HG02610 (cell line): ENCODE measurements at regions not wholly inside any gene's neighbourhood (a gene's known extent, or its start where the extent isn't known, plus 50 kb on each side); places are given as distances from the start of the nearest gene placed in this dataset.
A peak's percentile ranks its signal among the peaks of the same experiment; 100 is the strongest.
"Not testable (repeated sequence)": the region's sequence is repeated elsewhere in the genome, so short reads cannot be mapped to it uniquely, and the experiment has no call there.

Source experiments
- ATAC-seq: cut with Tn5 transposase; IDR thresholded peaks from one replicate; pipeline ENCODE4 v1.9.1; 2021; ENCODE audit warnings: mild to moderate bottlenecking, moderate library complexity; ENCODE audit not compliant: unreplicated experiment

DNA sequence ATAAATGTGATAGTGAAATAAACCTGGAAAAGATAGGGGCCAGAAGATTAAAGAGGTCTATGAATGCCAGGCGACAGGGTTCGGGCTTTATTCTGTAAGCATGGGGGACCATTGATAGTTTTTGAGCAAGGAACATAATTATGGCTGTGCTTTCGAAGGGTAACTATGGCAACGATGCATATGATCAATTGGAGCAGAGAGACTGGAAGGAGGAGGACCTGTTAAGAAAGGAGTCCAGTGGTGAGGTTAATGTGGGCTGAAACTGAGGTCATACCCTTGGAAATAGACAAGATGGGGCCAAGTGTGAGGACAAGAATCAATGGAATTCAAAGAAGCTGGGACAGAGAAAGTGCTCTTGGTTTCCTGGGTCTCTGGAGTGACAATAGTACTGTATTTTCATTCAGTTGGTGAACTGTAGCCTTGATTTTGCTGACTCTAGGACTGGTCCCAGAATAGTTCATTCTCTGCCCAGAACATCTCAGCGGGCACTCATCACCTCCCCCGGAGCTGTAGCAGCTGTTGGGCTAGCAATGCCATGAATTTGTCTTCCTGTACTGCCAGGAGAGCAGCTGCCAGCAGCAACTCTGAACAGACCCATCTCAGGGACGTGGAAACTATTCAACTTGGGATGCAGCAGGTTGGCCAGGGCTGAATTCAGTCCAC, 108.4 kb downstream of the SRGAP2 start:
- not testable (repeated sequence) for ATAC-seq

DNA sequence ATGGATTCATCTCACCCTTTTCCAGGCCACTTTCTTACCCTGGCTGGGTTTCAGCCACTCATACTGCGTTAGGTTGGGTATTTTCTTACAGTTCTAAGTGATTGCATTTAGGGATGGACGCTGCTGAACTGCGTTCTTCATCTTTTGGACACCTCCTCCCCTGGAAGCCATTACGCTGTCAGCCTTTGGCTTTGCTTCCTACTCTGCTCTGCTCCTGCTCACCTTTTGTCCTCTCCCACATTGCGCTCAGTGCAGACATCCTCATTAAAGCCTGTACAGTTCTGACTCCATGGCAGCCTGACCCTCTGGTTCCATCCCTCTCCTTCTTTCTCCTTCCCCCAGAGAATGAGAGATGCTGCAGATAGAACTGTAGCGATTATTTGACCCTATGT, 108.9 kb downstream of the SRGAP2 start:
- ATAC-seq, result not testable (repeated sequence)

- not testable (repeated sequence) for ATAC-seq
Observed at GRCh38 chr1:206314951-206315636, 111.8 kb downstream of the SRGAP2 start.

GRCh38 chr1:206316901-206317300, 113.6 kb downstream of the SRGAP2 start:
- not testable (repeated sequence) for ATAC-seq

GRCh38 chr1:206317878-206318514, 114.7 kb downstream of the SRGAP2 start:
- not testable (repeated sequence) for ATAC-seq

DNA sequence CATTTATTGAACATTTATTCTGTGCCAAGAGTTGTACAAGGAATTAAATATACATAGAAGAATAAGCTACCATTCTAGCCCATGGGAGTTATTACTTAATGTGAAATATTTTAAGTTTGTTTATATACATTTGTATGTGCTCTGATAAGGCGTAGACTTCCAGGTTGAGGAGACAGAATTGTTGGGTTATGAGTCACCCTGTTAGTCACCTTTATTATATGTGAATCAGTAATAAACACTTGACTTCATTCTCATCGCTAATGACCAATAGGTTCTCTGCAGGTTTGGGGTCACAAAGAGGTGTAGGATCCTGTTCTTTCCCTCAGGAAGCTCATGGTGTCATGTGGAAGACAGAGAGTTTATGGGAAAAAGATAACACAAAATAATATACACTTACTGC, 116.9 kb downstream of the SRGAP2 start:
- not testable (repeated sequence) for ATAC-seq

DNA sequence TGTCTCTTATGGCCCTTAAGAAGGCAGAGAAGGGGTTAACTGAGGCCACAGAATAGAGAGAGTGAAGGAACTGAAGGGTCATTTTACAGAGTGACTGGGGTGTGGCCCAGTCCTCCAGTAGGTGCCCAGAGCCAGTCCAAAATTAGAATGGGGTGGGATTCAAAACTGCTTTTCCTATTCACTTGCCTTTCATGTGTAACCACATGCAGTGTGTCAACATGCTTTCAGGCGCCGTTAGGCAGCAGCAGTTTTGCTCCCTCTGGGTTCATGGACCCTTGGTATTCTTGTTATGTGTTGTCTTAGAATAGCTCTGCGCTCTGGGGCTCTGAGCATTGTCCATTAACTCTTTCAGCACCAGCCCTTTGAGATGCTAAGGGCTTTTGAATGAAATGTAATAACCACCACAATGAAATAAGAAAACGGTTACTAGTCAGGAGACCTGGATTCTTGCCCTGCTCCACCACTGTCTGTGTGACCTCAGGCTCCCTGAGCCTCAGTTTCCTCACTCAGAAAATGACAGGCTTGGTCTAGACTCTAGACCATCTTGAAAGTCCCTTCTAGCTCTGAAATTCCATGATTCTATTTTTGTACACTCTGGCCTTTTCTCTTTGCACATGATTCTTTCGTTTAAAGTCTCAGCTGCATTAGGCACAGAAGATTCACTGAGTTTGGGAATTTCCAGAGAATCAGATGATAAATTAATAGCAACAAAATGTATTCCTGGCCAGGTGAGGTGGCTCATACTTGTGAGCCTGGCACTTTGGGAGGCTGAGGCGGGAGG, 123.0 kb downstream of the SRGAP2 start:
- not testable (repeated sequence) for ATAC-seq

GRCh38 chr1:206331597-206331996, 128.3 kb downstream of the SRGAP2 start:
- ATAC-seq, result not testable (repeated sequence)

DNA sequence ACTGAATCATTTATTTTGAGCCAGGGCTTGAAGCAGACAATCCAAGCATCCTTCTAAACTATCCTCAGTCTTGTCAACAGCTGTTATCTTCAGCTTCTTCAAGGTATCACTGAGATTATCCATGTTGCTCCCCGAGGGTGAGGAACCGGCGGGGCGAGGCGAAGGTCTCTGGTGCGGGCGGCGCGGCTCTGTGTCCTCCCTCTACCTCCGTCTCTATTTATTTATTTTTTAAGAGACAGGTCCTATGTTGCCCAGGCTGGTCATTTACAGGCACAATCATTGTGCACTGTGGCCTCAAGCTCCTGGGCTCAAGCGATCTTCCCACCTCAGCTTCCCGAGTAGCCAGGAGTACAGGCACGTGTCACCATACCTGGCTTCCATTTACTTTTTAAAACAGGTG, 130.0 kb downstream of the SRGAP2 start:
- ATAC-seq, result not testable (repeated sequence)

GRCh38 chr1:206333897-206334296, 130.6 kb downstream of the SRGAP2 start:
- not testable (repeated sequence) for ATAC-seq

GRCh38 chr1:206334481-206334880, 131.1 kb downstream of the SRGAP2 start:
- not testable (repeated sequence) for ATAC-seq

DNA sequence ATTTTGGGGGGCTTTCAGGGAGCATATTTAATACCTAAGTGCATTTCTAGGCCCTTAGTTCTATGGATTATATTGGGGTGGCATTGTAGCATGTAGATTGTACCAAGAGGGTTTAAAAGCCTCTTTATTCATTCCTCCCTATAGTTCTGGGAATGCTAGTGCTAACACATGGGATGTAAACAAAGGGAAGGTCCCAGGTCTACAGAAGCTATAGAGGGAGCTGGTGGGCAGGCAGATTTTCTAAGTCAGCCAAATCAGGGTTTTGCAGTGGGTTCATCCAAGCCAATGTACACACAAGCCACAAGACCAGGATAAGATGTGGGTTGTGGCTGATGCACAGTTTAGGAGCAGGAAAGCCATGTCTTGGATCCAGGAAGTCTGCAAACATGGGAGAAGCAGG, 131.8 kb downstream of the SRGAP2 start:
- ATAC-seq, result not testable (repeated sequence)

DNA sequence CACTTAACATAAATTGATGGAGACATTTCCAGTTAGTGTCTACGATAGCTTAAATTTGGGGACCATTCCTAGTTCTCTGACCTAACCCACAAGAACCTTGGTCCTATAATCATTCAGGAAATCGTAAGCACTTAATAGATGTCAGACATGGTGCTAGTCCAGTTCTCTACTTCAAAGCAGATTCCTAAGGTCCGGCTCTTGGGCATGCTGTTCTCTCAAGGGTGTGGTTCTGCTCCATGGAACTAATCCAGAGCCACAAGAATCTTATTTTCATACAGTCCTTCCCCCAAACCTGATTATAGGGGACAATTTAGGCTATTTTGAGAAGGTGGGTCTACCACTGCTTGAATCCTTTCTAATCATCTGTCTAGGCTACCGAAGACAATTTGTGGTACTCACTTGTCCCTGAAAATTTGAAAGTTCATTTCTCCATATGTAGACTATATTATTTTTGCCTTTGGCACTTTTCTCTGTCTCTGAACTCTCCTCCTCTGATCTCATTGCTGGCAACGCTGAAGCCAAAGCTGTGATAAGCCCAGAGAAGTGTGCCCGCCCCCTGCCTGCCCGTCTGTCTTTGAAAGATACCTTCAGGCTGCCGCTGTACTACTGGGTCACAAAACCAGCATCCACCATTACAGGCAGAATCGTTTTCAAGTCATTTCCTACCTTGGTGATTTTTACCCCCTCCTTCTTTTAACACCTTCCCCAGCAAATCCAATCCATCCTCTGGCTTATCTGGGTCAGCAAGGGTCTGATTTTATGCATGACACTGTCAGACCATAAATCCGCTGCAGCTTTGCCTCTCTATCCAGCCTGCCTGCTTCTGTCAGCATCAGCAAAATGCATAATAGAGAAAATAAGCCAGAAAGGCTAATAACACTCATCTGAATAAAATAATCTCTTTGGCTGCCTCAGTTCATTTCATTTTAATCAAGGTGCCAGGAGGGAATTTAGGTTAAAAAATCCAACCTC, 132.8 kb downstream of the SRGAP2 start:
- ATAC-seq, result not testable (repeated sequence)

- ATAC-seq, result not testable (repeated sequence)
Observed at GRCh38 chr1:206337024-206337423, 133.3 kb upstream of the IKBKE start.

GRCh38 chr1:206350493-206351275, 119.6 kb upstream of the IKBKE start:
- ATAC-seq, result not testable (repeated sequence)

DNA sequence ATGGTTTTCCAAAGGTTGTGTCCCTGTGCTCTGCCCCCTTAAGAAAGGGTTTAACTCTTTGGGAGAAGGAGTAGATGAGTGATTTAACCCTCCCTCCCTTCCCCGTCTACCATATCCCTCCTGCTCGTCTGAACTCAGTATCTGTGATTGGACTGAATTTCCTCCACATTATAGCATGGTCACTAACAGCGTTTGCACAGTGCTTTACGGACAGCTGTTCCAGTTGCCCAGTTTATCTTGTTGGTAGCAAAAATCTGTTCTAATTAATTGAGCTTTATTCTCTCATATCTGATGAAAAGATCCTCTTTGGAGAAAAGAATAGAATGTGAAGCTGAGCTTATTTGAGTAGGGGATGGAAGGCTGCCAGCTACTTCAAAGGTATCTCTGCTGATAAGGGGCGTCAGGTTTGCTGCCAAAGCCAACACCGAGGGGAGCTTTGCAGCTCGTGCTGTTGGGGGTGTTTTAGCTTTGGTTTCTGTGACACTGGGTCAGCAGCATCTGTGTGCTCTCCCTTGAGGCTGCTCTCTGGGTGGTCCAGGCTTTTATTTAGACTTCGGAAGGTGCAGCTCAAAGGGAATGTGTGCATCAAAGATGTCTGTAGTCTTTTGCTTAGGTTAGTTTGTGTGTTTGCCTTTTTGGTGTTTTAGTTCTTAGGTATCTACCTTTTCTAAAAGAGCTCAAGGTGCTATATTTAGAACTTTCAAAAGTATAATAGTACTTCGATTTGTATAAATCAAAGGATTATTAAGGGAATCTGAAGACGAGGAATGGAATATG, 118.8 kb upstream of the IKBKE start:
- not testable (repeated sequence) for ATAC-seq

- peak; percentile 79 for ATAC-seq
Observed at GRCh38 chr1:206356310-206356709, 114.0 kb upstream of the IKBKE start.

- peak; percentile 72 for ATAC-seq
Observed at GRCh38 chr1:206357962-206358361, 112.3 kb upstream of the IKBKE start.
